ENCODE measurements at regions not wholly inside any gene's neighbourhood (a gene's known extent, or its start where the extent isn't known, plus 50 kb on each side); places are given as distances from the start of the nearest gene placed in this dataset.

DNA sequence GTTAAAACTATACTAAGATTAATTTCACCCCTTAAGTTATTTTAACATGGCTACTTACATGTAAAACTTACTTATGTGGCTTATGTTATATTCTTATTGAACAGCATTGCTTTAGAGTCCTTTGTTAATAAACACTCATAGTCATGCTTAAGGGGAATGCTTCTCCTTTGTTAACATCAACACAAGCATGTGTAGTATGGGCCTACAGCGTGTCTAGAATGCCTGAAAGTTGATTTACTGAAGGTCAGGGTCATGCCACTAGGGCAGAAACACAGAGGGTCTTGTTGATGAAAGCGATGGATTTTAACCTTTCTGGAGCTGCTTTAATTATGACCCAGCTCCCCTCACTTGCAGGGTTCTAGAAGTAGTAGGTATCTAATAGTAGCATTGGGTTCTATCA is 159.8 kb upstream of the DLX2 start:
- TF ChIP-seq, protein P1, sequence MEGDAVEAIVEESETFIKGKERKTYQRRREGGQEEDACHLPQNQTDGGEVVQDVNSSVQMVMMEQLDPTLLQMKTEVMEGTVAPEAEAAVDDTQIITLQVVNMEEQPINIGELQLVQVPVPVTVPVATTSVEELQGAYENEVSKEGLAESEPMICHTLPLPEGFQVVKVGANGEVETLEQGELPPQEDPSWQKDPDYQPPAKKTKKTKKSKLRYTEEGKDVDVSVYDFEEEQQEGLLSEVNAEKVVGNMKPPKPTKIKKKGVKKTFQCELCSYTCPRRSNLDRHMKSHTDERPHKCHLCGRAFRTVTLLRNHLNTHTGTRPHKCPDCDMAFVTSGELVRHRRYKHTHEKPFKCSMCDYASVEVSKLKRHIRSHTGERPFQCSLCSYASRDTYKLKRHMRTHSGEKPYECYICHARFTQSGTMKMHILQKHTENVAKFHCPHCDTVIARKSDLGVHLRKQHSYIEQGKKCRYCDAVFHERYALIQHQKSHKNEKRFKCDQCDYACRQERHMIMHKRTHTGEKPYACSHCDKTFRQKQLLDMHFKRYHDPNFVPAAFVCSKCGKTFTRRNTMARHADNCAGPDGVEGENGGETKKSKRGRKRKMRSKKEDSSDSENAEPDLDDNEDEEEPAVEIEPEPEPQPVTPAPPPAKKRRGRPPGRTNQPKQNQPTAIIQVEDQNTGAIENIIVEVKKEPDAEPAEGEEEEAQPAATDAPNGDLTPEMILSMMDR (IDR thresholded peaks at IDR 0.05; ENCODE audit: poor library complexity) = no peak
- TF ChIP-seq EZH2phosphoT487 (IDR thresholded peaks at IDR 0.05; ENCODE audit: low read depth, severe bottlenecking, unreplicated experiment) = no peak
- TF ChIP-seq EZH2 (IDR thresholded peaks at IDR 0.05; ENCODE audit: borderline replicate concordance) = no peak
